IMR-90 (cell line): ENCODE measurements at regions not wholly inside any gene's neighbourhood (a gene's known extent, or its start where the extent isn't known, plus 50 kb on each side); places are given as distances from the start of the nearest gene placed in this dataset.

Source experiments
- ATAC-seq: fragments of 200-7000 bp; cut with Tn5 transposase; 2 replicates; pipeline ENCODE4 v1.9.1; 2020; ENCODE audit warnings: low read depth, mild to moderate bottlenecking, moderate library complexity
- BruUV-seq: library from RNA; stranded (reverse); fragments of 400-500 nt; replicated peaks from 2 replicates; lab custom pipeline; 2021; lab: Mats Ljungman, UMichigan
- CTCF ChIA-PET: fragments of 300-600 bp; formaldehyde crosslinking; extraction: SDS; loops from one replicate; lab custom pipeline; 2021; ENCODE audit warnings: antibody characterized with exemption; lab: Yijun Ruan, JAX
- POLR2A ChIA-PET: fragments of 300-600 bp; sonication (Branson Sonifier 250); formaldehyde crosslinking; loops from one replicate; lab custom pipeline; 2022; ENCODE audit warnings: antibody characterized with exemption; ENCODE audit not compliant: unreplicated experiment; lab: Charles Lee
- DNase-seq: peaks from one replicate; pipeline ENCODE4 v3.0.0; 2013
- H2AFZ ChIP-seq: replicated peaks from 2 replicates; pipeline ENCODE3; 2013; ENCODE audit warnings: low read length, mild to moderate bottlenecking; ENCODE audit not compliant: poor library complexity
- H2AK5ac ChIP-seq: 2 replicates; pipeline ENCODE4 v1.6.1; 2013; ENCODE audit warnings: low read depth, low read length, inconsistent platforms
- H2AK9ac ChIP-seq: replicated peaks from 2 replicates; pipeline ENCODE3; 2013; ENCODE audit warnings: mild to moderate bottlenecking, low read depth, low read length, moderate library complexity; ENCODE audit not compliant: poor library complexity
- H2BK120ac ChIP-seq: 2 replicates; pipeline ENCODE4 v1.6.1; 2013; ENCODE audit warnings: low read depth, low read length, inconsistent platforms
- H2BK15ac ChIP-seq: 3 replicates; pipeline ENCODE4 v1.6.1; 2013; ENCODE audit warnings: low read depth, low read length, inconsistent platforms
- H2BK20ac ChIP-seq: 2 replicates; pipeline ENCODE4 v1.6.1; 2013; ENCODE audit warnings: low read depth, mild to moderate bottlenecking, inconsistent platforms, low read length, moderate library complexity
- H2BK5ac ChIP-seq: 2 replicates; pipeline ENCODE4 v1.6.1; 2013; ENCODE audit warnings: mild to moderate bottlenecking, low read depth, low read length, inconsistent platforms; ENCODE audit not compliant: poor library complexity, severe bottlenecking
- H3K14ac ChIP-seq: replicated peaks from 2 replicates; pipeline ENCODE4 v1.6.1; 2013; ENCODE audit warnings: low read depth, low read length, inconsistent platforms
- H3K18ac ChIP-seq: 2 replicates; pipeline ENCODE4 v1.6.1; 2013; ENCODE audit warnings: low read depth, low read length, control low read depth
- H3K23ac ChIP-seq: 2 replicates; pipeline ENCODE4 v1.6.1; 2013; ENCODE audit warnings: low read depth, low read length, inconsistent platforms
- H3K27ac ChIP-seq: 2 replicates; pipeline ENCODE4 v1.5.1; 2013; ENCODE audit warnings: mild to moderate bottlenecking, control low read depth, low read length; ENCODE audit not compliant: insufficient read depth
- H3K27me3 ChIP-seq: 2 replicates; pipeline ENCODE4 v1.6.1; 2013; ENCODE audit warnings: low read length; ENCODE audit not compliant: control insufficient read depth, insufficient read depth
- H3K36me3 ChIP-seq: 2 replicates; pipeline ENCODE4 v1.6.1; 2013; ENCODE audit warnings: low read length, mixed read lengths; ENCODE audit not compliant: control insufficient read depth, insufficient read depth
- H3K4ac ChIP-seq: 2 replicates; pipeline ENCODE4 v1.6.1; 2013; ENCODE audit warnings: low read depth, low read length, inconsistent platforms
- H3K4me1 ChIP-seq: 2 replicates; pipeline ENCODE4 v1.6.1; 2013; ENCODE audit warnings: low read length, mixed read lengths; ENCODE audit not compliant: control insufficient read depth, insufficient read depth
- H3K4me2 ChIP-seq: 2 replicates; pipeline ENCODE4 v1.6.1; 2013; ENCODE audit warnings: low read depth, mild to moderate bottlenecking, control low read depth, low read length, moderate library complexity
- H3K4me3 ChIP-seq: 2 replicates; pipeline ENCODE4 v1.5.1; 2013; ENCODE audit warnings: low read depth, mild to moderate bottlenecking, control low read depth, low read length, moderate library complexity; ENCODE audit not compliant: insufficient read depth
- H3K56ac ChIP-seq: 2 replicates; pipeline ENCODE4 v1.6.1; 2013; ENCODE audit warnings: low read length, inconsistent platforms; ENCODE audit not compliant: insufficient read depth; ENCODE audit errors: extremely low read depth
- H3K79me1 ChIP-seq, 2 experiments: 2 replicates each; pipeline ENCODE4 v1.6.1; 2013; ENCODE audit warnings: low read length in 2 of 2, inconsistent platforms in 1 of 2, low read depth in 1 of 2
- H3K9ac ChIP-seq: 2 replicates; pipeline ENCODE4 v1.6.1; 2013; ENCODE audit warnings: low read depth, low read length, control low read depth
- H3K9me1 ChIP-seq: 2 replicates; pipeline ENCODE4 v1.6.1; 2013; ENCODE audit warnings: low read length, inconsistent platforms; ENCODE audit not compliant: insufficient read depth
- H3K9me3 ChIP-seq: 2 replicates; pipeline ENCODE4 v1.6.1; 2013; ENCODE audit warnings: low read length; ENCODE audit not compliant: control insufficient read depth, insufficient read depth
- H4K20me1 ChIP-seq: 2 replicates; pipeline ENCODE4 v1.6.1; 2013; ENCODE audit warnings: low read length, inconsistent platforms; ENCODE audit not compliant: insufficient read depth
- H4K5ac ChIP-seq: 2 replicates; pipeline ENCODE4 v1.6.1; 2013; ENCODE audit warnings: mild to moderate bottlenecking, low read depth, low read length, control low read depth
- H4K8ac ChIP-seq, 2 experiments: 2 replicates each; pipeline ENCODE4 v1.6.1; 2013; ENCODE audit warnings: low read depth in 2 of 2, low read length in 2 of 2, control low read depth in 1 of 2, inconsistent platforms in 1 of 2
- H4K91ac ChIP-seq: 2 replicates; pipeline ENCODE4 v1.6.1; 2013; ENCODE audit warnings: low read depth, low read length, inconsistent platforms; ENCODE audit not compliant: insufficient read depth
- BHLHE40 ChIP-seq: fragments of 150-350 bp; IDR thresholded peaks from 2 replicates; pipeline ENCODE4 v1.6.1; 2016; ENCODE audit warnings: mild to moderate bottlenecking, low read depth, low read length
- CTCF ChIP-seq: conservative IDR thresholded peaks from 2 replicates; pipeline ENCODE4 v1.5.1; 2012; ENCODE audit warnings: mild to moderate bottlenecking, low read depth, low read length, improper control_type of control experiment
- ELK1 ChIP-seq: fragments of 150-350 bp; IDR thresholded peaks from 2 replicates; pipeline ENCODE4 v1.6.1; 2016; ENCODE audit warnings: low read depth, mild to moderate bottlenecking, low read length, moderate library complexity, borderline replicate concordance
- MAZ ChIP-seq: IDR thresholded peaks from 2 replicates; pipeline ENCODE4 v1.6.1; 2012; ENCODE audit warnings: low read depth, mild to moderate bottlenecking, low read length, improper control_type of control experiment, moderate library complexity, borderline replicate concordance
- MXI1 ChIP-seq: IDR thresholded peaks from 2 replicates; pipeline ENCODE4 v1.6.1; 2012; ENCODE audit warnings: low read depth, mild to moderate bottlenecking, low read length, moderate library complexity, borderline replicate concordance
- SMC3 ChIP-seq: fragments of 150-350 bp; IDR thresholded peaks from 2 replicates; pipeline ENCODE4 v1.6.1; 2016; ENCODE audit warnings: low read depth, mild to moderate bottlenecking, antibody characterized with exemption, low read length, moderate library complexity
- USF2 ChIP-seq: fragments of 150-350 bp; IDR thresholded peaks from 2 replicates; pipeline ENCODE4 v1.6.1; 2017; ENCODE audit warnings: mild to moderate bottlenecking, antibody characterized with exemption, low read length, low read depth
- WGBS, 2 experiments: methylation state at CpG; one replicate each; pipeline versions ENCODE4 v1.1.5 to v1.1.7; 2013; ENCODE audit warnings: missing lambda C conversion rate in 2 of 2; ENCODE audit not compliant: insufficient read length in 1 of 2; ENCODE audit errors: extremely low coverage in 2 of 2; 5-methylcytosine and 5-hydroxymethylcytosine counted together
- dilution Hi-C: fragments of 300-500 bp; cut with HindIII; formaldehyde crosslinking; loops from one replicate; pipeline ENCODE4 v1.14.3; 2018; ENCODE audit warnings: low sequenced_read_pairs; ENCODE audit not compliant: unreplicated experiment
- in situ Hi-C: fragments of 300-500 bp; cut with MboI; formaldehyde crosslinking; loops from 3 replicates; pipeline ENCODE4 v1.14.3; 2019; ENCODE audit warnings: low sequenced_read_pairs, inconsistent platforms, mixed read lengths
- intact Hi-C: fragments of 100-400 bp; cut with micrococcal nuclease; formaldehyde crosslinking; loops from 2 replicates; pipeline ENCODE4 v1.10.0; 2022

- in situ Hi-C loops (no loop called here), intact Hi-C loops (no loop called here), dilution Hi-C loops (no loop called here)
- Histone ChIP-seq H4K5ac (no peak overlapping the region), H2AK9ac (no peak overlapping the region), H2AFZ (no peak overlapping the region), H3K4ac (no peak overlapping the region), H3K56ac (no peak overlapping the region), H2AK5ac (no peak overlapping the region), H2BK15ac (no peak overlapping the region), H3K9ac (no peak overlapping the region), H2BK5ac (no peak overlapping the region), H2BK20ac (no peak overlapping the region), H4K20me1 (no peaks in the 10 kb centered on the region), H2BK120ac (no peak overlapping the region), H3K4me1 (peaks cover 2% of the 10 kb centered on the region; the same call in 1 of the 2 replicates), H3K14ac (no peak overlapping the region), H3K79me1 (no peaks in the 10 kb centered on the region), H3K4me2 (peak overlapping the region; percentile 41; the same call in 1 of the 2 replicates), H3K9me1 (no peaks in the 10 kb centered on the region), H3K36me3 (no peaks in the 10 kb centered on the region), H3K4me3 (no peak overlapping the region), H3K9me3 (no peaks in the 10 kb centered on the region), H3K18ac (no peak overlapping the region), H3K27ac (no peak overlapping the region), H3K23ac (no peak overlapping the region), H4K8ac (no peak overlapping the region), H4K91ac (no peak overlapping the region), H3K27me3 (no peaks in the 10 kb centered on the region)
- CTCF ChIA-PET, result no interaction called here
- no CpG with 5 or more reads among the region's 3 CpGs for WGBS, 2 experiments
- no TSS peak for BruUV-seq
- DNase-seq (no peak), ATAC-seq (no peak)
- POLR2A ChIA-PET, result interaction anchor here (0.5 kb wide), 1 partner anchor 1292 kb away, joined by 10 read pairs; no protein-coding TSS in a partner anchor
- TF ChIP-seq ELK1, result no peak
- no peak for TF ChIP-seq MAZ
- TF ChIP-seq USF2, result no peak
- TF ChIP-seq SMC3, result no peak
- no peak for TF ChIP-seq MXI1
- no peak for TF ChIP-seq CTCF
- no peak for TF ChIP-seq BHLHE40
Measured at GRCh38 chr4:124499261-124499660, 213.3 kb downstream of the ANKRD50 start.
